GM21390 (cell line): ENCODE measurements at regions not wholly inside any gene's neighbourhood (a gene's known extent, or its start where the extent isn't known, plus 50 kb on each side); places are given as distances from the start of the nearest gene placed in this dataset.

Experiments used
- ATAC-seq: cut with Tn5 transposase; IDR thresholded peaks from one replicate; pipeline ENCODE4 v1.9.1; 2021; ENCODE audit not compliant: unreplicated experiment

GRCh38 chr2:128448331-128449225, 129.9 kb upstream of the HS6ST1 start:
- ATAC-seq: no peak

- no peak for ATAC-seq
These were observed 130.8 kb upstream of the HS6ST1 start for GRCh38 chr2:128449226-128450061.

- no peak for ATAC-seq
These were observed 131.8 kb upstream of the HS6ST1 start for GRCh38 chr2:128450211-128451024.

GRCh38 chr2:128451084-128452023, 132.7 kb upstream of the HS6ST1 start:
- ATAC-seq: no peak

GRCh38 chr2:128452024-128452411, 133.3 kb upstream of the HS6ST1 start:
- no peak for ATAC-seq

GRCh38 chr2:128452536-128453530, 134.2 kb upstream of the HS6ST1 start:
- ATAC-seq: no peak

- ATAC-seq: no peak
These were observed 136.5 kb upstream of the HS6ST1 start for GRCh38 chr2:128454980-128455720.

- ATAC-seq: no peak
These were observed 137.0 kb upstream of the HS6ST1 start for GRCh38 chr2:128455721-128456050.

- no peak for ATAC-seq
These were observed 137.6 kb upstream of the HS6ST1 start for GRCh38 chr2:128456281-128456680.

GRCh38 chr2:128457006-128457604, 138.4 kb upstream of the HS6ST1 start:
- no peak for ATAC-seq

- ATAC-seq: no peak
These were observed 139.0 kb upstream of the HS6ST1 start for GRCh38 chr2:128457716-128458115.

- ATAC-seq: no peak
These were observed 139.8 kb upstream of the HS6ST1 start for GRCh38 chr2:128458505-128458904.

- no peak for ATAC-seq
These were observed 145.8 kb upstream of the HS6ST1 start for GRCh38 chr2:128464456-128464855.

- no peak for ATAC-seq
These were observed 146.8 kb upstream of the HS6ST1 start for GRCh38 chr2:128465246-128466170.

- ATAC-seq: no peak
These were observed 147.7 kb upstream of the HS6ST1 start for GRCh38 chr2:128466376-128466775.

- ATAC-seq: no peak
These were observed 148.1 kb upstream of the HS6ST1 start for GRCh38 chr2:128466776-128467175.
